Liver (tissue), 8 donors: ENCODE measurements at regions not wholly inside any gene's neighbourhood (a gene's known extent, or its start where the extent isn't known, plus 50 kb on each side); places are given as distances from the start of the nearest gene placed in this dataset.

Experiments used
- DNase-seq: peaks from one replicate; pipeline ENCODE4 v3.0.0-alpha.2; 2017; ENCODE audit warnings: low spot score
- H3K27ac ChIP-seq, 2 donors: one replicate each; pipeline ENCODE4 v1.7.0; 2013; ENCODE audit warnings: inconsistent platforms in 2 of 2, low read length in 2 of 2, control low read depth in 1 of 2, low read depth in 1 of 2, mild to moderate bottlenecking in 1 of 2
- H3K27me3 ChIP-seq, 4 donors: one replicate each; pipeline versions ENCODE4 v1.6.1 to v1.7.0; 2013; ENCODE audit warnings: low read length in 3 of 4, inconsistent platforms in 1 of 4, mild to moderate bottlenecking in 1 of 4, moderate library complexity in 1 of 4; ENCODE audit not compliant: control insufficient read depth in 4 of 4, insufficient read depth in 4 of 4
- H3K36me3 ChIP-seq, 4 donors: one replicate each; pipeline versions ENCODE4 v1.6.1 to v1.7.0; 2013; ENCODE audit warnings: low read length in 3 of 4, mild to moderate bottlenecking in 3 of 4, low read depth in 1 of 4, moderate library complexity in 1 of 4; ENCODE audit not compliant: control insufficient read depth in 4 of 4, insufficient read depth in 3 of 4
- H3K4me1 ChIP-seq, 4 donors: one replicate each; pipeline versions ENCODE4 v1.6.1 to v1.7.0; 2013; ENCODE audit warnings: low read length in 3 of 4, mild to moderate bottlenecking in 3 of 4, moderate library complexity in 1 of 4; ENCODE audit not compliant: control insufficient read depth in 4 of 4, insufficient read depth in 4 of 4
- H3K4me3 ChIP-seq, 3 donors: one replicate each; pipeline versions ENCODE4 v1.6.1 to v1.7.0; 2013; ENCODE audit warnings: low read length in 3 of 3, control low read depth in 1 of 3, low read depth in 1 of 3, mild to moderate bottlenecking in 1 of 3
- H3K9ac ChIP-seq, 2 donors: one replicate each; pipeline ENCODE4 v1.7.0; 2013; ENCODE audit warnings: low read length in 2 of 2, mild to moderate bottlenecking in 2 of 2, moderate library complexity in 2 of 2, control low read depth in 1 of 2, low read depth in 1 of 2
- H3K9me3 ChIP-seq, 4 donors: one replicate each; pipeline versions ENCODE4 v1.6.1 to v1.7.0; 2013; ENCODE audit warnings: low read length in 3 of 4; ENCODE audit not compliant: control insufficient read depth in 4 of 4
- EGR1 ChIP-seq, 2 donors: IDR thresholded peaks; 2 replicates each; pipeline ENCODE4 v1.6.1; 2016 to 2018; ENCODE audit warnings: antibody characterized with exemption in 2 of 2, low read depth in 2 of 2
- FOXA1 ChIP-seq: IDR thresholded peaks from 2 replicates; pipeline ENCODE4 v1.6.1; 2016; ENCODE audit warnings: antibody characterized with exemption
- FOXA2 ChIP-seq: IDR thresholded peaks from 2 replicates; pipeline ENCODE4 v1.6.1; 2016; ENCODE audit warnings: antibody characterized with exemption
- GABPA ChIP-seq, 2 donors: IDR thresholded peaks in 1 of 2; conservative IDR thresholded peaks in 1 of 2; 2 replicates each; pipeline ENCODE4 v1.6.1; 2016; ENCODE audit warnings: antibody characterized with exemption in 2 of 2, mild to moderate bottlenecking in 1 of 2, moderate library complexity in 1 of 2
- HNF4A ChIP-seq, 2 donors: conservative IDR thresholded peaks; 2 replicates each; pipeline ENCODE4 v1.6.1; 2016; ENCODE audit warnings: antibody characterized with exemption in 2 of 2, mild to moderate bottlenecking in 2 of 2
- HNF4G ChIP-seq: IDR thresholded peaks from 2 replicates; pipeline ENCODE4 v1.6.1; 2016; ENCODE audit warnings: antibody characterized with exemption
- JUND ChIP-seq, 2 donors: IDR thresholded peaks; 2 replicates each; pipeline ENCODE4 v1.6.1; 2016; ENCODE audit warnings: antibody characterized with exemption in 2 of 2
- NR2F2 ChIP-seq: IDR thresholded peaks from 2 replicates; pipeline ENCODE4 v1.6.1; 2016; ENCODE audit warnings: antibody characterized with exemption
- RAD21 ChIP-seq, 2 donors: IDR thresholded peaks; 2 replicates each; pipeline ENCODE4 v1.6.1; 2016; ENCODE audit warnings: antibody characterized with exemption in 2 of 2, mild to moderate bottlenecking in 2 of 2
- RXRA ChIP-seq, 2 donors: IDR thresholded peaks; 2 replicates each; pipeline ENCODE4 v1.6.1; 2017 to 2018; ENCODE audit warnings: antibody characterized with exemption in 2 of 2, mild to moderate bottlenecking in 1 of 2
- SP1 ChIP-seq: IDR thresholded peaks from 2 replicates; pipeline ENCODE4 v1.6.1; 2018; ENCODE audit warnings: antibody characterized with exemption, mild to moderate bottlenecking
- TAF1 ChIP-seq: conservative IDR thresholded peaks from 2 replicates; pipeline ENCODE4 v1.6.1; 2016; ENCODE audit warnings: antibody characterized with exemption, mild to moderate bottlenecking
- WGBS: extraction: QIAGEN DNeasy Blood & Tissue Kit; methylation state at CpG from one replicate; pipeline ENCODE4 v1.1.7; 2013; 5-methylcytosine and 5-hydroxymethylcytosine counted together
- TF ChIP-seq, protein P1 (sequence below): IDR thresholded peaks from 2 replicates; pipeline ENCODE4 v1.6.1; 2016; ENCODE audit warnings: antibody characterized with exemption
- TF ChIP-seq, protein P2 (sequence below): fragments of 150-350 bp; IDR thresholded peaks from 2 replicates; pipeline ENCODE4 v1.5.1; 2017; ENCODE audit warnings: improper control_type of control experiment, low read depth, low read length; ENCODE audit not compliant: missing input control
- TF ChIP-seq, protein P3 (sequence below): IDR thresholded peaks from 2 replicates; pipeline ENCODE4 v1.6.1; 2016; ENCODE audit warnings: antibody characterized with exemption, mild to moderate bottlenecking
- TF ChIP-seq, protein P4 (sequence below): IDR thresholded peaks from 2 replicates; pipeline ENCODE4 v1.6.1; 2016; ENCODE audit warnings: antibody characterized with exemption
- donor health status: healthy.
- donor health status: healthy.
- donor health status: healthy.
- donor health status: healthy.
- donor health status: healthy.

DNA sequence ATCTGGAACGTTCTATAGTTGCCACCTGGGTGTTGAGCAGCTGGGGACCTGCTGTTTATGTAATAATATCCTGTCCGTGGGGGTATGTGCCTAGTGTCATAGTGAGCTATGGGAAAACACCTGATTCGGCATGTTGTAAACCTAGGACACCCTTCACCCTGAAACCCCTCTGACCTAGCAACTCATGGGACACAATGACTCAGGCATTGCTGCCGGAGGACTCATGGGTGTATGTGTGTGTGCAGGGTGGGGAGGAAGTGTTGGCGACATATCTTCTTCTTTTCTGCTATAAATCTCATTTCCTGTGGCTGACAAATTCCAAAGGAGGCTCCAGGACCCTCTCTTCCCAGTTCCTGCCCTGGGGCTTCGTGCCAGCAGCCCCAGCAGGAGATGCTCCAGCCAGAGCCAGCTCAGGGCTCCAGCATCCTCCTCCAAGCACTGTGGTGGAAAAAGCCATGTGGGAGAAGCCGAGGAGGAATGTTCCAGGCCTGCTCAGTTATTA lies 77.0 kb upstream of the PODXL start:
- Histone ChIP-seq H3K4me1 (no peaks in the 10 kb centered on the region), H3K9me3 (no peaks in the 10 kb centered on the region), H3K36me3 (no peaks in the 10 kb centered on the region), H3K4me3 (no peak overlapping the region), H3K27ac (no peak overlapping the region), H3K9ac (no peak overlapping the region), H3K27me3 (no peaks in the 10 kb centered on the region)
- TF ChIP-seq RXRA (IDR thresholded peaks at IDR 0.05) (no peak), JUND (IDR thresholded peaks at IDR 0.05) (no peak), RAD21 (IDR thresholded peaks at IDR 0.05) (no peak), HNF4A (conservative IDR thresholded peaks at IDR 0.05) (no peak), FOXA2 (no peak), SP1 (no peak), HNF4G (no peak), EGR1 (IDR thresholded peaks at IDR 0.05; ENCODE audit: low read depth in 2 of 2) (no peak), FOXA1 (no peak)
- TF ChIP-seq, protein P1, sequence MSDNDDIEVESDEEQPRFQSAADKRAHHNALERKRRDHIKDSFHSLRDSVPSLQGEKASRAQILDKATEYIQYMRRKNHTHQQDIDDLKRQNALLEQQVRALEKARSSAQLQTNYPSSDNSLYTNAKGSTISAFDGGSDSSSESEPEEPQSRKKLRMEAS: no peak
- TF ChIP-seq, protein P2, sequence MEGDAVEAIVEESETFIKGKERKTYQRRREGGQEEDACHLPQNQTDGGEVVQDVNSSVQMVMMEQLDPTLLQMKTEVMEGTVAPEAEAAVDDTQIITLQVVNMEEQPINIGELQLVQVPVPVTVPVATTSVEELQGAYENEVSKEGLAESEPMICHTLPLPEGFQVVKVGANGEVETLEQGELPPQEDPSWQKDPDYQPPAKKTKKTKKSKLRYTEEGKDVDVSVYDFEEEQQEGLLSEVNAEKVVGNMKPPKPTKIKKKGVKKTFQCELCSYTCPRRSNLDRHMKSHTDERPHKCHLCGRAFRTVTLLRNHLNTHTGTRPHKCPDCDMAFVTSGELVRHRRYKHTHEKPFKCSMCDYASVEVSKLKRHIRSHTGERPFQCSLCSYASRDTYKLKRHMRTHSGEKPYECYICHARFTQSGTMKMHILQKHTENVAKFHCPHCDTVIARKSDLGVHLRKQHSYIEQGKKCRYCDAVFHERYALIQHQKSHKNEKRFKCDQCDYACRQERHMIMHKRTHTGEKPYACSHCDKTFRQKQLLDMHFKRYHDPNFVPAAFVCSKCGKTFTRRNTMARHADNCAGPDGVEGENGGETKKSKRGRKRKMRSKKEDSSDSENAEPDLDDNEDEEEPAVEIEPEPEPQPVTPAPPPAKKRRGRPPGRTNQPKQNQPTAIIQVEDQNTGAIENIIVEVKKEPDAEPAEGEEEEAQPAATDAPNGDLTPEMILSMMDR: no peak
- no peak for DNase-seq
- WGBS: 60% methylated on average over 7 of the region's 7 CpGs

DNA sequence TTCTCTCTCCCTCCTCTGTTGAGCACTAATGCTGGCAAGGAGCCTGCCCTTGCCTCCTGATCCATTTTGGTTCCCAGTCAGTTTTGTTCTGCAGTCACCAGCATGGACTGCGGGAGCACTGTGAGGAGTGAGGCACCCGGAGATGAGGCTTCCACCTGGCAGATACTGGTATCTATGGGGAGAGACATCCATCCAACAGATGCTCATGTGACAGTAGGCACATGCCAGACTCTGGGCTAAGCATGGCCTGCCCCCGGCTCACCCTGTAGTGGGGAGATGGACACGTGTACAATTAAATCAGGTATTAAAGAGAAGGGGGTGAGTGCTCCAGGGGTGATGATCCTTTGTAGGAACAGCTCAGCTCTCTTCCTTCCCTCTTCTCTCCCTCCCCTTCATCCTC lies 74.0 kb upstream of the PODXL start:
- no peaks in the 10 kb centered on the region for H3K27me3 ChIP-seq
- H3K36me3 ChIP-seq: no peaks in the 10 kb centered on the region
- TF ChIP-seq SP1 (no peak), NR2F2 (no peak)
- TF ChIP-seq, protein P1: no peak
- H3K4me3 ChIP-seq: no peak overlapping the region
- no peak for DNase-seq
- 72% methylated on average over 4 of the region's 4 CpGs for WGBS
- H3K9me3 ChIP-seq: no peaks in the 10 kb centered on the region
- H3K4me1 ChIP-seq: no peaks in the 10 kb centered on the region
- no peak overlapping the region for H3K9ac ChIP-seq
- no peak overlapping the region for H3K27ac ChIP-seq

DNA sequence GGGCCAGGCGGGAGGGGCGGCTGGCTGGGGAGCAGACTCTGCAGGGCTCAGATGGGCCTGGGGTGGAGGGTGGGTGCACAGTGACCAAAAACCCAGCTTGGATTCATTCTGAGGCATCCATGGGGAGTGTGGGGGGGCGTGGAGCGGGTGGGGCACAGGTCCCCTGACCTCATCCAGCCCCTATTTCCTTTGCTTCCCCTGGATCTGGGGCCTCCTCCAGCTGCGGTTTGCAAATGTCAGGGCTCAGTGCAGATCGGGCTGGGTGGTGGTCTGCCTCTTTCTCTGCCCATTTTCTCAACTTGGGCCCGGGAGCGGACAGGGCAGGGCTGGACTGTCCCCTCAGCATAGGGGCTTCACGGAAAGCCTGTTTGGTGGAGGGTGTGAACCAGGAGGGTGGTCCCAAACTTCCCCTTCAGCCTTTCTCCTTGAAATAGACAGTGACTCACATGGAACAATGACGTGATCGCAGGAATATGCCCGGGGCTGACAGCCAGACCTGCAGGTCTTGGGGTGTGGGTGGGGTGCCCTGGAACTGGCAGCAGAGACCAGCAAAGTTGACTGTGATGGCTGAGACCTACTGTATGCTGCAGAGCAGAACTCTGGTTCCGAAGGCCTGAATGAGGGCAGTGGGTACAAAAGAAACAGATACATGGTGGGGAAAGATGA lies 72.9 kb upstream of the PODXL start:
- WGBS: 76% methylated on average over 13 of the region's 13 CpGs
- H3K4me1 ChIP-seq: no peaks in the 10 kb centered on the region
- no peak overlapping the region for H3K9ac ChIP-seq
- H3K4me3 ChIP-seq: no peak overlapping the region
- no peaks in the 10 kb centered on the region for H3K36me3 ChIP-seq
- DNase-seq: no peak
- TF ChIP-seq RXRA (IDR thresholded peaks at IDR 0.05): no peak
- TF ChIP-seq FOXA2: no peak
- TF ChIP-seq, protein P3, sequence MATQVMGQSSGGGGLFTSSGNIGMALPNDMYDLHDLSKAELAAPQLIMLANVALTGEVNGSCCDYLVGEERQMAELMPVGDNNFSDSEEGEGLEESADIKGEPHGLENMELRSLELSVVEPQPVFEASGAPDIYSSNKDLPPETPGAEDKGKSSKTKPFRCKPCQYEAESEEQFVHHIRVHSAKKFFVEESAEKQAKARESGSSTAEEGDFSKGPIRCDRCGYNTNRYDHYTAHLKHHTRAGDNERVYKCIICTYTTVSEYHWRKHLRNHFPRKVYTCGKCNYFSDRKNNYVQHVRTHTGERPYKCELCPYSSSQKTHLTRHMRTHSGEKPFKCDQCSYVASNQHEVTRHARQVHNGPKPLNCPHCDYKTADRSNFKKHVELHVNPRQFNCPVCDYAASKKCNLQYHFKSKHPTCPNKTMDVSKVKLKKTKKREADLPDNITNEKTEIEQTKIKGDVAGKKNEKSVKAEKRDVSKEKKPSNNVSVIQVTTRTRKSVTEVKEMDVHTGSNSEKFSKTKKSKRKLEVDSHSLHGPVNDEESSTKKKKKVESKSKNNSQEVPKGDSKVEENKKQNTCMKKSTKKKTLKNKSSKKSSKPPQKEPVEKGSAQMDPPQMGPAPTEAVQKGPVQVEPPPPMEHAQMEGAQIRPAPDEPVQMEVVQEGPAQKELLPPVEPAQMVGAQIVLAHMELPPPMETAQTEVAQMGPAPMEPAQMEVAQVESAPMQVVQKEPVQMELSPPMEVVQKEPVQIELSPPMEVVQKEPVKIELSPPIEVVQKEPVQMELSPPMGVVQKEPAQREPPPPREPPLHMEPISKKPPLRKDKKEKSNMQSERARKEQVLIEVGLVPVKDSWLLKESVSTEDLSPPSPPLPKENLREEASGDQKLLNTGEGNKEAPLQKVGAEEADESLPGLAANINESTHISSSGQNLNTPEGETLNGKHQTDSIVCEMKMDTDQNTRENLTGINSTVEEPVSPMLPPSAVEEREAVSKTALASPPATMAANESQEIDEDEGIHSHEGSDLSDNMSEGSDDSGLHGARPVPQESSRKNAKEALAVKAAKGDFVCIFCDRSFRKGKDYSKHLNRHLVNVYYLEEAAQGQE: no peak
- TF ChIP-seq GABPA (IDR thresholded peaks at IDR 0.05 in 1 of 2, conservative IDR thresholded peaks at IDR 0.05 in 1 of 2): no peak
- no peak for TF ChIP-seq FOXA1
- TF ChIP-seq NR2F2: no peak
- no peak for TF ChIP-seq TAF1
- TF ChIP-seq, protein P2: no peak
- TF ChIP-seq, protein P4, sequence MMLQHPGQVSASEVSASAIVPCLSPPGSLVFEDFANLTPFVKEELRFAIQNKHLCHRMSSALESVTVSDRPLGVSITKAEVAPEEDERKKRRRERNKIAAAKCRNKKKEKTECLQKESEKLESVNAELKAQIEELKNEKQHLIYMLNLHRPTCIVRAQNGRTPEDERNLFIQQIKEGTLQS: no peak
- TF ChIP-seq EGR1 (IDR thresholded peaks at IDR 0.05; ENCODE audit: low read depth in 2 of 2): no peak
- no peaks in the 10 kb centered on the region for H3K9me3 ChIP-seq
- H3K27ac ChIP-seq: no peak overlapping the region
- H3K27me3 ChIP-seq: no peaks in the 10 kb centered on the region
